ENCODE measurements at regions not wholly inside any gene's neighbourhood (a gene's known extent, or its start where the extent isn't known, plus 50 kb on each side); places are given as distances from the start of the nearest gene placed in this dataset.

GRCh38 chr7:42345478-42346299 is 108.7 kb upstream of the GLI3 start:
- H3K27ac ChIP-seq = no peak overlapping the region
- H3K9me3 ChIP-seq = no peaks in the 10 kb centered on the region
- no peaks in the 10 kb centered on the region for H3K27me3 ChIP-seq
- ATAC-seq (no peak), DNase-seq (no peak)
- intact Hi-C loops (cut with DNase I) = no loop called here
- TF ChIP-seq POLR2A (IDR thresholded peaks at IDR 0.05) = no peak
- TF ChIP-seq, protein P1, sequence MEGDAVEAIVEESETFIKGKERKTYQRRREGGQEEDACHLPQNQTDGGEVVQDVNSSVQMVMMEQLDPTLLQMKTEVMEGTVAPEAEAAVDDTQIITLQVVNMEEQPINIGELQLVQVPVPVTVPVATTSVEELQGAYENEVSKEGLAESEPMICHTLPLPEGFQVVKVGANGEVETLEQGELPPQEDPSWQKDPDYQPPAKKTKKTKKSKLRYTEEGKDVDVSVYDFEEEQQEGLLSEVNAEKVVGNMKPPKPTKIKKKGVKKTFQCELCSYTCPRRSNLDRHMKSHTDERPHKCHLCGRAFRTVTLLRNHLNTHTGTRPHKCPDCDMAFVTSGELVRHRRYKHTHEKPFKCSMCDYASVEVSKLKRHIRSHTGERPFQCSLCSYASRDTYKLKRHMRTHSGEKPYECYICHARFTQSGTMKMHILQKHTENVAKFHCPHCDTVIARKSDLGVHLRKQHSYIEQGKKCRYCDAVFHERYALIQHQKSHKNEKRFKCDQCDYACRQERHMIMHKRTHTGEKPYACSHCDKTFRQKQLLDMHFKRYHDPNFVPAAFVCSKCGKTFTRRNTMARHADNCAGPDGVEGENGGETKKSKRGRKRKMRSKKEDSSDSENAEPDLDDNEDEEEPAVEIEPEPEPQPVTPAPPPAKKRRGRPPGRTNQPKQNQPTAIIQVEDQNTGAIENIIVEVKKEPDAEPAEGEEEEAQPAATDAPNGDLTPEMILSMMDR (IDR thresholded peaks at IDR 0.05) = no peak
- H3K36me3 ChIP-seq (replicated peaks in 1 of 2; ENCODE audit: insufficient read depth in 1 of 2, low read depth in 2 of 2) = no peaks in the 10 kb centered on the region
- no peaks in the 10 kb centered on the region for H3K4me1 ChIP-seq
- H3K4me3 ChIP-seq = no peak overlapping the region
- 35% methylated on average over 1 of the region's 1 CpG for WGBS, 2 donors

DNA sequence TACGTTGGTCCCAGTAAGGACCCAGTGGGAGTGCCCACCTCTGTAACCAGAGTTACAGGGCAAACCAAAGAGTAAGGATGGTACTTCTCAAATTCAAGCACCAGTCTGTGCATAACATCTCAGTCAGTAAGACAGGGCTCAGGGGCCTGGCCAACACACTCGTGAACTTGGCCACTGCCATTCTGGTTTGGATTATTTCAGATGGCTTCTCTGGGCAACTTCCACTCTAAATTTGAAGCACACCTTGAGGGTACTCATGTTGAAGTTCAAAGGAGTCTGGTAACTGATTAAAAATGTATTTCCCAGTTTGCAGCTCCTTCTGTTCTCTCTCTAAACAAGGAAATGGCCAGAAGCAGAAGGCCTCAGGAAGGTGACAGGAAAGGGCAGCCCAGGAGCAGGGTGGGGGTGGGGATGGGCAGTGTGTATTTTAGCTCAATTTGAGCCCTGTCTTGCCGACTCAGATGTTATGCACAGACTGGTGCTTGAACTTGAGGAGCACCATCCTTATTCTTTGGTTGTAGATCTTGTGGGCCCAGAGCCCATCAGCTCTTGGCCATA is 107.3 kb upstream of the GLI3 start:
- H3K4me3 ChIP-seq = no peak overlapping the region
- TF ChIP-seq, protein P1 (IDR thresholded peaks at IDR 0.05) = no peak
- TF ChIP-seq POLR2A (IDR thresholded peaks at IDR 0.05) = no peak
- intact Hi-C loops (cut with DNase I) = no loop called here
- H3K27ac ChIP-seq = no peak overlapping the region
- 36 to 38% methylated on average over 3 of the region's 3 CpGs for WGBS, 2 donors
- H3K27me3 ChIP-seq = no peaks in the 10 kb centered on the region
- no peaks in the 10 kb centered on the region for H3K9me3 ChIP-seq
- H3K4me1 ChIP-seq = no peaks in the 10 kb centered on the region
- ATAC-seq (no peak), DNase-seq (no peak)
- H3K36me3 ChIP-seq (replicated peaks in 1 of 2; ENCODE audit: insufficient read depth in 1 of 2, low read depth in 2 of 2) = no peaks in the 10 kb centered on the region

DNA sequence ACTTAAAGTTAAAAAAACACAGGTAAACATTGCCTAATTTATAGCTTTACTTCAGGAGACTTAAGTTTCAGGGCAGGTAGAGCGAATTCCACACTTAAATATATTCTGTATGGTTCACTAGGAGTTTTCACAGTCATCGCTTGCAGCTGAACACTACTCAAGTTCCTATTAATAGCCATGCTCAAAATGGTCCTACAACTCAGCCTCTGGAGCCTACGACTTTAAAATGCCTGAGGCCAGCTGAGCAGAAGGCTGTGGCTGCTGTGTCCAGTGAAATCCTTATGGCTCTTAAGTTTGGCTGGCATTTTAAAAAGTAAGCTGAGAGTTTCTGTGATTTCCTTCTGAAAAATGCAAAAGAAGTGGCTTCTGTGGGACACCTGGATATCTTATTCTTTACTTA is 105.4 kb upstream of the GLI3 start:
- intact Hi-C loops (cut with DNase I) = no loop called here
- H3K27ac ChIP-seq = no peak overlapping the region
- no peaks in the 10 kb centered on the region for H3K36me3 ChIP-seq (replicated peaks in 1 of 2; ENCODE audit: insufficient read depth in 1 of 2, low read depth in 2 of 2)
- DNase-seq = no peak
- H3K9me3 ChIP-seq = no peaks in the 10 kb centered on the region
- 53 to 60% methylated on average over 3 of the region's 3 CpGs for WGBS, 2 donors
- H3K4me3 ChIP-seq = no peak overlapping the region
- TF ChIP-seq POLR2A (IDR thresholded peaks at IDR 0.05) = no peak
- TF ChIP-seq, protein P1 (IDR thresholded peaks at IDR 0.05) = no peak
- H3K4me1 ChIP-seq = no peaks in the 10 kb centered on the region
- no peaks in the 10 kb centered on the region for H3K27me3 ChIP-seq
- no peak for ATAC-seq

GRCh38 chr7:42340436-42340835 is 103.4 kb upstream of the GLI3 start:
- no peak overlapping the region for H3K4me3 ChIP-seq
- no peaks in the 10 kb centered on the region for H3K27me3 ChIP-seq
- no peaks in the 10 kb centered on the region for H3K9me3 ChIP-seq
- no peaks in the 10 kb centered on the region for H3K36me3 ChIP-seq (replicated peaks in 1 of 2; ENCODE audit: insufficient read depth in 1 of 2, low read depth in 2 of 2)
- WGBS, 2 donors = 57 to 67% methylated on average over 5 of the region's 5 CpGs
- no peak for TF ChIP-seq POLR2A (IDR thresholded peaks at IDR 0.05)
- H3K4me1 ChIP-seq = no peaks in the 10 kb centered on the region
- ATAC-seq = no peak
- H3K27ac ChIP-seq = no peak overlapping the region
- intact Hi-C loops (cut with DNase I) = no loop called here
- DNase-seq = peak in 1 of 4 donors; percentile 4

DNA sequence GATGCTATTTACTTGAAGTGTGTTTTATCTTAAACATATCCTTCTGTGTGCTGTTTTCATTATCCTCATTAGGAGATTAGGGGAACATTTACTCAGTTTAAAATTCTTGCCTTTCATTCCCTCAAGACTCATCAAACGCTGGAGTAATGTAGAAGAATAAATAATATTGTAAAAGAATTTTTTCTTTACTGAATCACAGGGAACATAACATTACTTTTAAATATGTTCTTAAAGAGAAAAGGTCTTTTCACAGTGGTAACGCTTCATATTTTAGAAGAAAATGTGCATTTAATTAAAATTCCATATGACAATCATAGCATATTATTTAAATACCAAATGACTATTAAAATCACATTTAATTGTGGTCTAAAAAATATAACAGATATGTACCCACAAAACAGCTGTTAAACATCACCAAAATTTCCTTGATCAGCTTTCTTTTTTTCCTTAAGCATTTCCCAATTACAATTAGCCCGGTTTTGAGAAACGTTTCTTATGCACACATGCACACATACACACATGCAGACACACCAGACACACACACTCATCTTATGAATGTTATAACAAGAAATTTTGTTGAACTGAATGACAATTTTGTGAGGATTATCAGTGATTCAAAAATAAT is 102.0 kb upstream of the GLI3 start:
- no peak for TF ChIP-seq POLR2A (IDR thresholded peaks at IDR 0.05)
- intact Hi-C loops (cut with DNase I) = no loop called here
- no peak overlapping the region for H3K27ac ChIP-seq
- no peak overlapping the region for H3K4me3 ChIP-seq
- no peak for ATAC-seq
- H3K4me1 ChIP-seq = no peaks in the 10 kb centered on the region
- DNase-seq = no peak
- H3K27me3 ChIP-seq = no peaks in the 10 kb centered on the region
- no peaks in the 10 kb centered on the region for H3K9me3 ChIP-seq
- 37 to 43% methylated on average over 4 of the region's 4 CpGs for WGBS, 2 donors
- H3K36me3 ChIP-seq (replicated peaks in 1 of 2; ENCODE audit: insufficient read depth in 1 of 2, low read depth in 2 of 2) = no peaks in the 10 kb centered on the region

All from body of pancreas (tissue), 4 donors.